Transverse colon (tissue), 4 donors: ENCODE measurements at regions not wholly inside any gene's neighbourhood (a gene's known extent, or its start where the extent isn't known, plus 50 kb on each side); places are given as distances from the start of the nearest gene placed in this dataset.

Source experiments
- CTCF ChIP-seq, 5 experiments: fragments of 200-600 bp in 3 of 5; fragments of 450-650 bp in 2 of 5; sonication (generic) in 3 of 5; IDR thresholded peaks; 1 replicate in 2 of 5; 2 replicates in 3 of 5; pipeline ENCODE4 v1.5.1; 2016 to 2017; ENCODE audit warnings: antibody characterized with exemption in 5 of 5, inconsistent platforms in 3 of 5, mild to moderate bottlenecking in 2 of 5, moderate library complexity in 1 of 5
- EP300 ChIP-seq: sonication (generic); formaldehyde crosslinking; IDR thresholded peaks from one replicate; pipeline ENCODE4 v1.6.1; 2017; ENCODE audit warnings: antibody characterized with exemption, low read depth
- POLR2A ChIP-seq: fragments of 450-650 bp; IDR thresholded peaks from one replicate; pipeline ENCODE4 v1.6.1; 2016; ENCODE audit warnings: antibody characterized with exemption, mild to moderate bottlenecking, moderate library complexity
- POLR2AphosphoS5 ChIP-seq, 3 donors: sonication (generic); formaldehyde crosslinking; IDR thresholded peaks; one replicate each; pipeline ENCODE4 v1.6.1; 2016; ENCODE audit warnings: antibody characterized with exemption in 3 of 3

GRCh38 chr11:70713988-70714665, 315.8 kb downstream of the CTTN start:
- TF ChIP-seq POLR2AphosphoS5 (IDR thresholded peaks at IDR 0.05) (no peak), POLR2A (no peak), EP300 (no peak), CTCF (IDR thresholded peaks at IDR 0.05) (no peak)
